AG04449 (cell line): ENCODE measurements at regions not wholly inside any gene's neighbourhood (a gene's known extent, or its start where the extent isn't known, plus 50 kb on each side); places are given as distances from the start of the nearest gene placed in this dataset.

ENCODE experiments used
- CTCF ChIA-PET: fragments of 350-600 bp; formaldehyde crosslinking; extraction: SDS; loops from one replicate; lab custom pipeline; 2021; ENCODE audit warnings: antibody characterized with exemption; lab: Yijun Ruan, JAX
- POLR2A ChIA-PET: fragments of 400-600, 350-600 bp; formaldehyde crosslinking; extraction: SDS; loops from one replicate; lab custom pipeline; 2020; ENCODE audit warnings: antibody characterized with exemption, inconsistent platforms; lab: Yijun Ruan, JAX
- DNase-seq: peaks from one replicate; pipeline ENCODE4 v3.0.0-alpha.2; 2010; ENCODE audit warnings: low read depth, low spot score
- H3K4me3 ChIP-seq: 2 replicates; pipeline ENCODE4 v1.5.1; 2011; ENCODE audit warnings: low read depth, mild to moderate bottlenecking, control low read depth, low read length
- CTCF ChIP-seq: IDR thresholded peaks from one replicate; pipeline ENCODE4 v1.5.1; 2011; ENCODE audit warnings: mild to moderate bottlenecking, moderate library complexity, low read length, control low read depth, inconsistent platforms; ENCODE audit not compliant: insufficient read depth; ENCODE audit errors: missing control alignments

GRCh38 chr15:97012986-97013385 lies 682.5 kb downstream of the NR2F2 start:
- ChIA-PET POLR2A (no interaction called here), CTCF (no interaction called here)
- TF ChIP-seq CTCF = no peak
- H3K4me3 ChIP-seq = no peak overlapping the region
- no peak for DNase-seq

- ChIA-PET POLR2A (no interaction called here), CTCF (no interaction called here)
- no peak for TF ChIP-seq CTCF
- no peak for DNase-seq
- H3K4me3 ChIP-seq = no peak overlapping the region
Measured at GRCh38 chr15:97013491-97013890, 683.0 kb downstream of the NR2F2 start.

- POLR2A ChIA-PET = no interaction called here
- H3K4me3 ChIP-seq = no peak overlapping the region
- CTCF ChIA-PET = no interaction called here
- DNase-seq = no peak
- no peak for TF ChIP-seq CTCF
Measured at GRCh38 chr15:97014001-97014400, 683.5 kb downstream of the NR2F2 start.

- no peak for DNase-seq
- ChIA-PET CTCF (no interaction called here), POLR2A (no interaction called here)
- no peak overlapping the region for H3K4me3 ChIP-seq
- no peak for TF ChIP-seq CTCF
Measured at GRCh38 chr15:97023488-97023844, 693.0 kb downstream of the NR2F2 start.

GRCh38 chr15:97026781-97027180 lies 696.3 kb downstream of the NR2F2 start:
- H3K4me3 ChIP-seq = no peak overlapping the region
- no peak for DNase-seq
- no peak for TF ChIP-seq CTCF
- ChIA-PET POLR2A (no interaction called here), CTCF (no interaction called here)

- CTCF ChIA-PET = no interaction called here
- POLR2A ChIA-PET = no interaction called here
- TF ChIP-seq CTCF = no peak
- H3K4me3 ChIP-seq = no peak overlapping the region
- DNase-seq = no peak
Measured at GRCh38 chr15:97027772-97028171, 697.3 kb downstream of the NR2F2 start.

- CTCF ChIA-PET = no interaction called here
- H3K4me3 ChIP-seq = no peak overlapping the region
- no peak for DNase-seq
- POLR2A ChIA-PET = no interaction called here
- TF ChIP-seq CTCF = no peak
Measured at GRCh38 chr15:97030251-97030650, 699.8 kb downstream of the NR2F2 start.
